ENCODE measurements at regions not wholly inside any gene's neighbourhood (a gene's known extent, or its start where the extent isn't known, plus 50 kb on each side); places are given as distances from the start of the nearest gene placed in this dataset.

- H3K27ac ChIP-seq = no peak overlapping the region
- no peaks in the 10 kb centered on the region for H3K27me3 ChIP-seq (ENCODE audit: insufficient read depth, low read depth, severe bottlenecking)
- H3K36me3 ChIP-seq = no peaks in the 10 kb centered on the region
- no peak for DNase-seq
- no peaks in the 10 kb centered on the region for H3K9me3 ChIP-seq (ENCODE audit: severe bottlenecking)
- H3K4me3 ChIP-seq (ENCODE audit: low read depth, low read length) = no peak overlapping the region
- TF ChIP-seq CTCF (IDR thresholded peaks at IDR 0.05; ENCODE audit: low read depth, low read length) = no peak
Observed at GRCh38 chr2:216281316-216281715, 91.0 kb downstream of the MARCHF4 start.

- Histone ChIP-seq H3K9me3 (ENCODE audit: severe bottlenecking) (no peaks in the 10 kb centered on the region), H3K36me3 (no peaks in the 10 kb centered on the region), H3K27me3 (ENCODE audit: insufficient read depth, low read depth, severe bottlenecking) (no peaks in the 10 kb centered on the region), H3K27ac (no peak overlapping the region), H3K4me3 (ENCODE audit: low read depth, low read length) (no peak overlapping the region)
- no peak for DNase-seq
- TF ChIP-seq CTCF (IDR thresholded peaks at IDR 0.05; ENCODE audit: low read depth, low read length) = no peak
Observed at GRCh38 chr2:216279459-216279858, 92.8 kb downstream of the MARCHF4 start.

- Histone ChIP-seq H3K9me3 (ENCODE audit: severe bottlenecking) (no peaks in the 10 kb centered on the region), H3K27me3 (ENCODE audit: insufficient read depth, low read depth, severe bottlenecking) (no peaks in the 10 kb centered on the region), H3K4me3 (ENCODE audit: low read depth, low read length) (no peak overlapping the region), H3K36me3 (no peaks in the 10 kb centered on the region), H3K27ac (no peak overlapping the region)
- no peak for TF ChIP-seq CTCF (IDR thresholded peaks at IDR 0.05; ENCODE audit: low read depth, low read length)
- no peak for DNase-seq
Observed at GRCh38 chr2:216279031-216279430, 93.3 kb downstream of the MARCHF4 start.

- Histone ChIP-seq H3K4me3 (ENCODE audit: low read depth, low read length) (no peak overlapping the region), H3K27ac (no peak overlapping the region), H3K27me3 (ENCODE audit: insufficient read depth, low read depth, severe bottlenecking) (no peaks in the 10 kb centered on the region), H3K36me3 (no peaks in the 10 kb centered on the region), H3K9me3 (ENCODE audit: severe bottlenecking) (no peaks in the 10 kb centered on the region)
- TF ChIP-seq CTCF (IDR thresholded peaks at IDR 0.05; ENCODE audit: low read depth, low read length) = no peak
- DNase-seq = no peak
Observed at GRCh38 chr2:216275890-216276289, 96.4 kb downstream of the MARCHF4 start.

- H3K36me3 ChIP-seq = no peaks in the 10 kb centered on the region
- DNase-seq = no peak
- H3K9me3 ChIP-seq (ENCODE audit: severe bottlenecking) = no peaks in the 10 kb centered on the region
- no peaks in the 10 kb centered on the region for H3K27me3 ChIP-seq (ENCODE audit: insufficient read depth, low read depth, severe bottlenecking)
- H3K4me3 ChIP-seq (ENCODE audit: low read depth, low read length) = no peak overlapping the region
- TF ChIP-seq CTCF (IDR thresholded peaks at IDR 0.05; ENCODE audit: low read depth, low read length) = no peak
- no peak overlapping the region for H3K27ac ChIP-seq
Observed at GRCh38 chr2:216274194-216274840, 98.0 kb downstream of the MARCHF4 start.

- H3K9me3 ChIP-seq (ENCODE audit: severe bottlenecking) = no peaks in the 10 kb centered on the region
- no peaks in the 10 kb centered on the region for H3K27me3 ChIP-seq (ENCODE audit: insufficient read depth, low read depth, severe bottlenecking)
- H3K4me3 ChIP-seq (ENCODE audit: low read depth, low read length) = no peak overlapping the region
- H3K27ac ChIP-seq = no peak overlapping the region
- TF ChIP-seq CTCF (IDR thresholded peaks at IDR 0.05; ENCODE audit: low read depth, low read length) = no peak
- DNase-seq = no peak
- no peaks in the 10 kb centered on the region for H3K36me3 ChIP-seq
Observed at GRCh38 chr2:216261042-216261537, 111.2 kb downstream of the MARCHF4 start.

Measured in WERI-Rb-1 (cell line).